ENCODE measurements at regions not wholly inside any gene's neighbourhood (a gene's known extent, or its start where the extent isn't known, plus 50 kb on each side); places are given as distances from the start of the nearest gene placed in this dataset.
"Not testable (repeated sequence)": the region's sequence is repeated elsewhere in the genome, so short reads cannot be mapped to it uniquely, and the experiment has no call there.

- H3K4me3 ChIP-seq (ENCODE audit: low read depth, low read length): no peak overlapping the region
- in situ Hi-C loops (cut with HindIII; ENCODE audit: low sequenced_read_pairs): no loop called here
- DNase-seq (ENCODE audit: low read depth): no peak
- TF ChIP-seq CTCF (IDR thresholded peaks at IDR 0.05; ENCODE audit: low read depth, low read length, missing control alignments): no peak
These were observed 224.9 kb downstream of the MAT2B start for GRCh38 chr5:163730206-163730756.

GRCh38 chr5:163731256-163731655 is 225.8 kb downstream of the MAT2B start:
- no peak for DNase-seq (ENCODE audit: low read depth)
- TF ChIP-seq CTCF (IDR thresholded peaks at IDR 0.05; ENCODE audit: low read depth, low read length, missing control alignments): no peak
- no peak overlapping the region for H3K4me3 ChIP-seq (ENCODE audit: low read depth, low read length)
- in situ Hi-C loops (cut with HindIII; ENCODE audit: low sequenced_read_pairs): no loop called here

GRCh38 chr5:163735069-163735468 is 229.7 kb downstream of the MAT2B start:
- in situ Hi-C loops (cut with HindIII; ENCODE audit: low sequenced_read_pairs): no loop called here
- DNase-seq (ENCODE audit: low read depth): no peak
- no peak for TF ChIP-seq CTCF (IDR thresholded peaks at IDR 0.05; ENCODE audit: low read depth, low read length, missing control alignments)
- no peak overlapping the region for H3K4me3 ChIP-seq (ENCODE audit: low read depth, low read length)

- no peak overlapping the region for H3K4me3 ChIP-seq (ENCODE audit: low read depth, low read length)
- in situ Hi-C loops (cut with HindIII; ENCODE audit: low sequenced_read_pairs): no loop called here
- TF ChIP-seq CTCF (IDR thresholded peaks at IDR 0.05; ENCODE audit: low read depth, low read length, missing control alignments): no peak
- no peak for DNase-seq (ENCODE audit: low read depth)
These were observed 242.2 kb downstream of the MAT2B start for GRCh38 chr5:163747586-163747985.

GRCh38 chr5:163748934-163749333 is 243.5 kb downstream of the MAT2B start:
- in situ Hi-C loops (cut with HindIII; ENCODE audit: low sequenced_read_pairs): no loop called here
- no peak for TF ChIP-seq CTCF (IDR thresholded peaks at IDR 0.05; ENCODE audit: low read depth, low read length, missing control alignments)
- no peak for DNase-seq (ENCODE audit: low read depth)
- H3K4me3 ChIP-seq (ENCODE audit: low read depth, low read length): no peak overlapping the region

GRCh38 chr5:163750415-163750814 is 245.0 kb downstream of the MAT2B start:
- in situ Hi-C loops (cut with HindIII; ENCODE audit: low sequenced_read_pairs); DNase-seq (ENCODE audit: low read depth); H3K4me3 ChIP-seq (ENCODE audit: low read depth, low read length): not testable (repeated sequence)

GRCh38 chr5:163755505-163755904 is 250.1 kb downstream of the MAT2B start:
- TF ChIP-seq CTCF (IDR thresholded peaks at IDR 0.05; ENCODE audit: low read depth, low read length, missing control alignments): no peak
- DNase-seq (ENCODE audit: low read depth): no peak
- in situ Hi-C loops (cut with HindIII; ENCODE audit: low sequenced_read_pairs): no loop called here
- H3K4me3 ChIP-seq (ENCODE audit: low read depth, low read length): no peak overlapping the region

All from astrocyte of the cerebellum (primary cell).